Fibroblast of skin of left quadriceps (primary cell): ENCODE measurements at regions not wholly inside any gene's neighbourhood (a gene's known extent, or its start where the extent isn't known, plus 50 kb on each side); places are given as distances from the start of the nearest gene placed in this dataset.
"Not testable (repeated sequence)": the region's sequence is repeated elsewhere in the genome, so short reads cannot be mapped to it uniquely, and the experiment has no call there.

Experiments
- DNase-seq, 2 experiments: peaks; one replicate each; pipeline ENCODE4 v3.0.0-alpha.2; 2013; ENCODE audit warnings: low read depth in 2 of 2

DNA sequence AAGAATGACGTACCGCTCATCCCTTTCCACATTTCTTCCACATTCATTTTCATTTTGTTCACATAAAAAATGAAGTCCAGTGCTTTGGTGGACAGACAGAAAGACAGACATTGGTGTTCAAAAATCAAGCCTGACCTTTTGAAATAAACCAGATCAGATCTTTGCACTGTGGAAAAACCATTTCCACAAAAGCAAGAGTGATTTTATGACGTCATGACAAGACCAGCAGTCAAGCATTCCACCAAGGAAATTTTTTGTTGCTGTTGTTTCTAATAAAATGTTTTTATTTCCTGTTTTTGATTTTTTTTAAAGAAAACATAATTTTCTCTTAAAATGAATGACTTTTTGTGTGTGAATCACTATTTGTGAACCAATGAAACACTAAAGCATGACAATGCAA is 350.0 kb downstream of the KCNJ2 start:
- DNase-seq = no peak

DNA sequence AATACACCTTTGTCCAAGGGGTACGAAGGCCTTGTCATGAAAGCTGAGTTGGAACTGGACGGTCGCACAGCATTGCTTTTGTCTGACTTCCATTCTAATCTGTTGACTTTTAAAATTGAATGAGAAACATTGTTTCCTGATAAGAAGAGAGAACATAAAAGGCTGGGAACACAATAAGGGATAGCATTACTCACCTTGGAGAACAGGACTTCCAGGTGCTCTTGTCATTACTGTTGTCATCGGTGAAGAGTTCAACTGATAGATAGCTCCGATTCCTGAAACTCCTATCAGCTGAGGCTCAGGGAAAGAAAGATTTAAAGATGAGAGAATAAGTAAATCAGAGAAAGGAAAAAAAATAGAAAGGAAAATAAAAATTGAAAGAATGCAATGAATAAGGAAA is 351.1 kb downstream of the KCNJ2 start:
- no peak for DNase-seq

DNA sequence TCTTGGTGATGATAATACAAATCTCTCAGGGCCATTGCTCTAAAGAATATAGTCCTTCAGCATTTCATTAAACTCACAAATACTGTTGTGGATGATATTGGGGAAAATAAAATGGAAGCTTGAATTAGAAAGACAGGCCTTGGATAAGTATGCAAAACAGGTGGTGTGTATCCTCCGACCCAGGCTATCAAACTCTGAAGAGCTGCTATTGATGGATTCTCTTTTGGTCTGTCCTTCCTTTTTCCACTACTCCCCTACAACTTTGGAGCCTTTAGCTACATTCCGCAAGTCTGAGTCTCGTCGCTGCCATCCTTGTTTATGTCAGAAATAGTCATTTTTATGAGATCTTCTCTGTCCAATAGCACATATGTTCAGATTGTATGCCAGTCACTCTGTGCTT is 351.6 kb downstream of the KCNJ2 start:
- DNase-seq = no peak

DNA sequence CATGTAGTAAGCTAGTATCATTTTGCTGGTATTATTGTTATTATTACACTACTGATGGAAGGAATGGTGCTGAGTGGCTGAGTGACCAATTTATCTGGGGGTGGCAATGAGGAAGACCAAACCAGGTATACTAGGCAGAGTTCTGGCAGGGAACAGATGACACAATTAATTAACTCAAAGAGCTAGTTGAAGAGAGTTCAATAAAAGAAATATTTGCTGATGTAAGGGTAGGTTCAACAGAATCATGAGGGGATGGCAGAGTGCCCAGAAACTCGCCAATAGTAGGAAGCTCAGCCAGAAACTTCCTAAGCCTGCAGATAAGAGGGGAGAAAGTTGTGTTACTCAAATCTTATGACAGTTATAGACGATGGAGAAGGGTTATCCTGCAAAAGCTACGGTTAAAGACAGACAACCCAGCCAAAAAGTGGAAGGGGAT is 352.5 kb downstream of the KCNJ2 start:
- DNase-seq = no peak

DNA sequence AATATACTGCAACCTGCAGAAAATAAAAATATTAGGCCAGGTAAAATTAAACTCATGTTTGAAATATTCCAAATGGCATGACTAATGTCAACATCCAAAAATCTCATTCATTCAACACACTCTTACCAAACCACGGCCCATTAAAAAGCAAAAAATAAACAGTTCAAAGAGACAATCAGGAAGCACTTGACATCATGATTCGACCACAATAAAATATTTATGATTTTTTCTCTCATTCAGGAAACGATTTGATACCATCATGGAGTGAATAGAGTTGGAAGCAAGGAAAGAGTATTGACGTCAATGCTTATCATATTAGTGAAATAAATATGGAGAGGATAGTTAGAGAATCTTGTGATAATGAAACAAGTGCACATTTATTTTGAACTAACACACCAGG is 354.1 kb downstream of the KCNJ2 start:
- no peak for DNase-seq

DNA sequence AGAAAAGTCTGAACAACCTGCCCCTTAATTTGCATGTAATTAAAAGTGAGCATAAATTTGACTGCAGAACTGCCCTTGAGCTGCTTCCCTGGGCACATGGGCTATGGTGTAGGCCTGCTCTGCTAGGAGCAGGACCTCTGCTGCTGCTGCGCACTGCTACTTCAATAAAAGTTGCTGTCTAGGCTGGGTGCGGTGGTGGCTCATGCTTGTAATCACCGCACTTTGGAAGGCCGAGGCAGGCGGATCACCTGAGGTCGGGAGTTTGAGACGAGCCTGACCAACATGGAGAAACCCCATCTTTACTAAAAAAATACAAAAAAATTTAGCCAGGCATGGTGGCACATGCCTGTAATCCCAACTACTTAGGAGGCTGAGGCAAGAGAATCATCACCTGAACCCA is 355.7 kb downstream of the KCNJ2 start:
- DNase-seq = not testable (repeated sequence)

DNA sequence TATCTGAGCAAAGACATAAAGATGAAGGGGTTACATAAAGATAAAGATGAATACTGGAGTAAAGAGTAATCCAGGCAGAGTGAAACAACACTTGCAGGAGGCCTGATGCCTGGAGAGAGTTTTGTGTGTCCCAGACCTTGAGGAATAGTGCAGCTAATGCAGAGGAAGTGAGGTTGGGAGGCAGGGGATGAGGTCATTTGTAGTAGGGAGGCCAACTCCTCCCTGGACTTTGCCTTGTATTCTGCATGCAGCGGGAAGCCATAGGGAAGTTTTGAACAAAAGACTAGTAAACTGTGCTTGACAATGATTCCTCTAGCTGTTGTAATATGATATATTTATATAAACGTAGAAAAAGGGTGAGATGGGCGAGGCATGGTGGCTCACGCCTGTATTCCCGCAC is 356.6 kb downstream of the KCNJ2 start:
- DNase-seq = no peak

DNA sequence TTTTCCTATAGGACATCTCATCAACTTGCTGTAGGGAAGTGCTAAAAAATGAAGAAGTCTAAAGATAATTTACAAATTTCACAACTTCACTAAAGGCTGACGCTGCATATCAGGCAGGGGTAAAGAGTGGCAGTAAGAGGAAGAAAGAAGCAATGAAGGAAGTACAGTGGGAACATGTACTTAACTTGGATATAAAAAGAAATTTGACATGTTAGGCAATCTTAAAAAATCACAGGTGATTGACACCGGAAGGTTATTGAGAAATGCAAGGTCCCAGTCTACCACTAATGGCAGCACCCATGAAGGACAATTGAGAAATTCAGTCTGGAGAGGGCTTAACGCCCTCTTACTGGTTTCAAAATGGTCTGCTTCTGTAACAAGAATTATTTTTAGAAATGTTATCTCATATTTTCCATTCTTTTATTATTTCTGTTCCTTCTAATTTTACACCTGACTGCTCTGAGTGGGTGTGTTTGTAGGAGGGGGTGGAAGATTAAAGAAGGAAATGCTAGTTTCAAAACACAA is 358.1 kb downstream of the KCNJ2 start:
- DNase-seq = no peak

DNA sequence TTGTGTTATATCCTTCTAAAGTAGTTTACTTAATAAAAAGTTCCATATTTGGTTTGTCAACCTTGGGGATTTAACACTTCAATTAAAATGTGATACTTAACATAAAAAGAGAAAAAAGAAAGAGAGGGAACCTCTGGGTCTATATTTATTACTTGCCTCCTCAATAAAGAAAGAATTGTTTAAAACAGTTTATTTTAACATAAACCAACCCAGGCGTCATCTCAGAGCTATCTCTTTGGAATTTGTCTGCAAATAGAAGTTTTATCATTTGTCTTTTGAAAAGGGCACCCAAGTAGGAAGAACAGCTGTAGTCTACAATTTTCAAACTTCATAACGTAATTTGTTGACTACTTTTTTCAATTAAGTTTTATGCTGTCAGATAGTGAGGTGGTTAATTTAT is 364.1 kb downstream of the KCNJ2 start:
- DNase-seq = no peak

DNA sequence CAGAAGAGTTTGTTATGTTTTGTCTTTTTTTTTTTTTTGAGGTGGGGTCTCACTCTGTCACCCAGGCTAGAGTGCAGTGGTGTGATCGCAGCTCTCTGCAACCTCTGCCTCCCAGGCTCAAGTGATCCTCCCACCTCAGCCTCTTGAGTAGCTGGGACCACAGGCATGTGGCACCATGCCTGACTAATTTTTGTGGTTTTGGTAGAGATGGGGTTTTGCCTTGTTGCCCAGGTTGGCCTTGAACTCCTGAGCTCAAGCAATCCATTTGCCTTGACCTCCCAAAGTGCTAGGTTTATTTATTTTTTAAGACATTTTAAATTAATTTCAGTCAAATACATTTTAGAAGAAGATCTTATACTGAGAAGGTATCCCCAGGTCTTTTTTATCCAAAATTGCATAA is 366.7 kb downstream of the KCNJ2 start:
- no peak for DNase-seq

DNA sequence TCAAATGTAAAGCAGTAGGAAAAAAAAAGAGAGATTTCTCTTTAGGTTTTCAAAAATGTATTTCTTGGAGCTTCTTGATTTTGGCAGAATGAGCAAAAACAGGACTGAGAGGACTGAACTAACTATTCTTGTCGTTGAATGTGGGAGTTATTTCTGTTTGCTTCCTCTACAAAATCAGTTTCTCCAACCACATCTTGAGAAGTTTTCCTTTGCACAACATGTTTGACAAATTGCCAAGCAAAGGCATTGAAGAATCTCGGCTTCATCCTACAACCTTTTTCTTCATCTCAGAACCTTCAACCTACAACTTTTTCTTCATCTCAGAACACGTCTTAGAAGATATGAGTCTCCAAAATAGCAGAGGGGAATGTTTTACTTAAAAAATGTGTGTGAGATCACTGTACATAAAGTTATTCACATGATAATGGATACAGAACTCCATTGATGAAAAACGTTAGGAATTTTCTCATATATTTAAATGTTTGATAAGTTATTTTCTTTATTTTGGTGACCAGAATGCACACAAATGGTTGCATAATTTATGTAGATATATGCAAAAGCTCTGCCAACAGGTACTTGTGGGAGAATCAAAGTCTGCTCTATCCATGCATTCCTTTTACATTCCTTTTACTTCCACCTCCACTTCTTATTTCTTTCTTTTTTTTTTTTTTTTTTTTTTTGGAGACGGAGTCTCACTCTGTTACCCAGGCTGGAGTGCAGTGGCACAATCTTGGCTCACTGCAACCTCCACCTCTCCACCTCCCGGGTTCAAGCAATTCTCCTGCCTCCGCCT is 370.0 kb downstream of the KCNJ2 start:
- no peak for DNase-seq

DNA sequence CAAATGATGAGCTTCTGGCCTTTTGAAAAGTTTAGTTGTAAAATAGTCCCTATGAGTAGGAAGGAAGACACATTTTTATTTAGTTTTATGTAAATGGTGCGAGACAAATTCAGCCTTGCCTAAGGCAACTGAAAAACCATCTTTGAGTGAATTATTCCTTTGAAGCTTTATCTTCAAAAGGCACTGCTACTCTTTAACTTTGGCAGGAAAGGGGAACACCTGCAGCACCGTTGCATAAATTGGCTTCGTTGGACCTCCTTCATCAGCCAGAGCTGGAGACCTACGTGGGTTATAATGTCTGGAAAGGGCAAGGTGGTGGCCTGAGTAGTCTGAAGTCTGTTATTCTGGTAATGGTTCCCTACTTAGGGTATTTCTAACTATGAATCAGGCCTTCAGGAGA is 373.5 kb downstream of the KCNJ2 start:
- no peak for DNase-seq

DNA sequence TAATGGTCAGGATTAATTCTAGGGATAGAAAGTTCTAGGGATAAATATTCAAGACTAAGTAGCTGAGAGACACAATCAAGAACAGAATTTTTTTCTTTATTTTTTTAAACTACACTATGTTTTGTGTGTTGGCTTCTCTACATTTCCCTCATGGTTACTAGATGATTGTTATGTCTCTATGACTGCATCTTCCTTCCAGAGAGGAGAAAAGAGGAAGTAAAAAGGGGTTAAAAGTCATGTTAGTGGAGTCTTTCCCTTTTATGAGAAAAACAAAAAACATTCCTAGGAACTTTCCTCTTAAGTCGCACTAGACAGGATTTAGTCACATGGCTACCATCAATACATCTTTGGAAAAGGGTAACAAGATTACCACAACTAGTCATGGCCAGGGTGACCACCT is 375.0 kb downstream of the KCNJ2 start:
- no peak for DNase-seq

DNA sequence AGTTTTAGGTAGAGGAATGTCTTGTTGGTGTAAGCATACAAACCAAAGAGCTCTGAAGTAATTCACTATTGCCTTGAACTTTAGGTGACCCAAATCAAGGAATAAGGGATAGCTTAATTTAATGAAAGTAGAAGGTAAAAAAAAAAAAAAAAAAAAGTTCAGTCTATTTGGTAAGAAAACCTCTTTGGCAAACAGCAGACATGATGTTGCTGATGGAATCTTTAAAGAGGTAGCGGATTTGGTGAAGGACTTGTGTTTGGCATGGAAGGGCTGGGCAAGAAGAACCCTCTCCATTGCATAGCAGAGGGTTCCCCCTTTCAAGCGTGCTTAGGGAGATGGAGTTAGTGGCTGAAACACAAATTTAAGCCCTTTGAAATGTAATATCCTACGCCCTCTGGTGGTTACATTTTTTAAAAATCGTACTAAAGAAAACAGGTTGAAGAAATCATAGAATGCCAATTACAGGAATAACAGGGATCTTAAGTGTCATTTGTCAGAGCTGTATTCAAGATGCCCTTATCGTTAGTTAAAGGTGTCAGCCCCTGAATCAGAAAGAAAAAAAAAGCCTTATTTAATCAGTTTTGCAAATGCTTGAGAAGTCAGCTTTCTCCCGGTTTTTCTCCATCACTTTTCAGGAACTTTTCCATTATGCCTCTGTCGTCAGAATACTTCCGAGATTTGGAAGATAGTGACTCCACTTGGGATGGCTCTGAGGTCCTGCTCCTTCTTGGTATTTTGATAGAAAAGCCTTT is 383.1 kb downstream of the KCNJ2 start:
- peak; percentile 4 to 15 for DNase-seq

DNA sequence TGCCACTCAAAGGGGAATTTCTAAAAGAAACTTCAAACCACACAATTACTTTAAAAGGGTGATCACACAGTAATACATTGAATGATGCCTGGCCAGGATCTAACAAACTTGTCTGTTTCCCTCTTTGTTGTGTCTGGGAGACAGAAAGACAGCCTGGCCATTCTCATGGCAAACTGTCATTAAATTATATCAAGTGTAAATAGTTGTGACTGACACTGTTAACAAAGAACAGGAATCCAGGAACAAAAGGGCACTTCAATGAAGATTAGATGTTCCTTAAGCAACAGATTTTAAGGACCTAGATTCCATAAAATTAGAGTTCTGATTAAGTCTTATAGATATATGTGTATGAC is 383.6 kb downstream of the KCNJ2 start:
- no peak for DNase-seq

DNA sequence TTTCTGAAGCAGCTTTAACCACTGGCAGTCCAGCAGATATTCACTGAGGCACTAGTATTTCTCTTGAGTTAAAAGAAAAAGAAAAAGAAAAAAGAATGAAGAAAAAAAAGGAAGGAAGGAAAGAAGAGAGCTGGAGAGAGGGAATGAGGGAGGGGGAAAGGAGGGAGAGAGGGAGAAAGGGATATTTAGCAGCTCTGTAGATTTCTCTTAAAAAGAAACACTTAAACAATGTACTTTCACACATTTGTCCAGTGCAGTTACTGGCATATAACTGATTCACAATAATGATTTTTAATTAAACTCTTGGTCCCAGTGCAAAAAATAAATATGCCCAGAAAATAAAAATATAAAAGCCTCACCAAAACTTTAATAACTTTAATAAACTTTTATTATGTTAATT is 386.4 kb downstream of the KCNJ2 start:
- no peak for DNase-seq

DNA sequence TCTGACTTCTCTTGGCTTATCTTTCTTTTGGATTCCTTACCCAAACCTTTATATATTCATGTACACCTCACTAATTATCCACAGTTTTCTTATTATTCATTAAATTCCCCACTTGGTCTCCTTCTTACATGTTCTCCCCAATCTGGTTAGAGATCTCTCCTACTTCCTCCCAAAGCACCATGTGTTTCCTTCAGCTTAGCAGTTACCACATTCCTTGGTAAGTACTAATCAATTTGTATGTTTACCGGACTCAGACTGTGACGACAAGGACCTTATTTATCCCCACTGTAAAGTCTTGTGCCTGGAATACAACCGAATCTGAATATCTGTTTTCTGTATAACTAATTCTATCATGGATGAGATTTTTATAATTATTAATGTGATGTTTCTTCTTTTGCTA is 389.5 kb downstream of the KCNJ2 start:
- no peak for DNase-seq

DNA sequence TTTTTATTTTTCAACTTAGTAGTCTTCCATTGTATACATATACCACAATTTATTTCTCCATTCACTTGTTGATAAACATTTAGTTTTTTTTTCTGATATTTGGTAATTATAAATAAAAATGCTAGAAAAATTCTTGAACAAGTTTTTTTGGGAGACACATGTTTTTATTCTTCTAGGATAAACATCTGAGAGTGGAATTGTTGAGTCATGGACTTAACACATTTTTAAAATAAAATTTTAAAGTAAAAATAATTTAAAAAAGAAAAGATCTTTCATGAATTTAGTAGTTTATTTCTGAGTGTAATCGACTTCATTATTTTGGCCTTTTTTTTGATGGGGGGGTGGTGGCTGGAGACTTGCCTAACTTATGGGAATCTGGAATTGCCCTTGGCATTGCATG is 391.1 kb downstream of the KCNJ2 start:
- DNase-seq = no peak

DNA sequence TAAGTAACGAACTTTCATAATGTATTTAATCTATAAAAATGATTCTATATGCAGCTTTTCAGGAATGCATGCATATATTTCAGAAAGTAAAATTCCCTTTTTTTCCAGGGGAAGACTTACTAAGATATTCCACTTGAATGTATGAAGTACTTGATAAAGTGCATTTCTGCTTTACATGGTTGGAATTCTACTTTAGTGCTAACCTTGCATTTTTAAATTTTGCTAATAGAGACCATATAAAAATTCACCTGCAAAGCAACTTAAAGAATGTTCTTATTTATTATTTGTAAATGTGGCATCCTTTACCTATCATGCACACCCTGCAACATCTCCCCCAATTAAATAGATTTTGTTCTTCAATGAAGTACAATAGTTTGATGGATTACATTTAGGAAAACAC is 392.8 kb downstream of the KCNJ2 start:
- DNase-seq = no peak

DNA sequence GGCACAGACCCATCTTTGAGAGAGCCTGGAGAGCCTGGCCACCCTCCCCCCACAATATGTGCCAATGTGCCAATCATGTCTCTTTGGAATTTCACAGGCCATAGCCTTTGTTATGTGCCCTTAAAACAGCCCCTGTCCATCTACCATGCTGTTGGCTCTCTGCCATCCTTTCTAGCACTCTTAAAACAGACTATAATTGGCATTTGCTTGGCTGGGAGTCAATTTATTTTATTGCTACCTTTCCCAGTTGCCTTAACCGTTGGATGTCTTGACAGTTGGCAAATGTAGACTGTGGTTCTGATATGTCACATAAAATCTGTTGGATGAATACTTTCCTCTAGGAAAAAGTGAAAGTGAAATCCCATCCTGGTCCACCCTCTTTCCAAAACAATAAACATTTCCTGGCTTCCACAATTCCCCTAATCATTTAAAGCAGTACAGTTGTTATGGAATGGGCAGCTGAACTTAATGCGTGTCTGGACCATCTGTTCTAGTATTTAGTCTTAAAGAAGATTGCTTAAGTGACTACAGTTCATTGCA is 394.0 kb downstream of the KCNJ2 start:
- DNase-seq = no peak

DNA sequence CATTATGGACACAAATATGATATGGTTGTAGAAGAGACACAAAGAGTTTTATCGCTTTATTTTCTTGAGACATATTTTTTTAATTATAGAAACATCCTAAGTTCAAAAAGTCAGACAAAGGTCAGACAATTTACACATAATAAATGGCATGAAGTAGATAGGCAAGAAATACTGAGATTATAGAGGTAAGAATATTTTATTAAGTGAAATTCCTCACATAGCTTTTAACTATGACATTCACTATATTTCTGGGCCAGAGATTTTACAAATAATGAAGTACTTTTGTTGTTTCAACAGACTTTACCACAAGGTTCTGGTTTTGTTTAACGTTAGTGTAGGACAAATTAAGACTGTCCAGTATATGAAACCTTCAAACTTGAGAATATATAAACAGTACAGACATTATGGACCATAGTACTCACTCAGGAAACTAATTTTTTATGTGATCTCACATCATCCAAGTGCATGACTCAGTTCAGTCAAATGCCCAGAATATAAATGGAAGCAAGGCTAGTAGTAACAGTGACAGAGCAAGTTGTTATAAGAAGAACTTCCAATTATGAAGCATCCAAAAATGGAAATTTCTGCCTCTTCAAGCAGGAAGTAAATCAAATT is 394.8 kb downstream of the KCNJ2 start:
- DNase-seq = no peak

DNA sequence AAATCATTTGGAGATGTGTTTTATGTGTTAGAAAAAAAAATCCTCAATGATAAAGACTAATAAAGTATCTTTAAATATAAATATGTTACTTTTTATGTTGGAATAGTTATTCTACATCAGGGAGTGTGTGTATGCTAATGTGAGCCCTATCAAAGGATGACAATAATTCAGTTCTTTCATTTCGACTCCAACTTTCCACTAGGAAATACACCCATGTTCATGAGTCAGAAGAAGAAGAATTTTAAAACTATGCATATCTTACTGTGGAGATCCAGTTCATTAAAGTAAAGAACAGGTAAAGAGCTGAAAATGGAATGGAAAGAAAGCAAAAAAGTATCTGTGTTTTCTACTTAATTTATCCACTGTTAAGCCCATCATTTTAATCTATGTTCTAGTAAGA is 399.8 kb downstream of the KCNJ2 start:
- DNase-seq = no peak

DNA sequence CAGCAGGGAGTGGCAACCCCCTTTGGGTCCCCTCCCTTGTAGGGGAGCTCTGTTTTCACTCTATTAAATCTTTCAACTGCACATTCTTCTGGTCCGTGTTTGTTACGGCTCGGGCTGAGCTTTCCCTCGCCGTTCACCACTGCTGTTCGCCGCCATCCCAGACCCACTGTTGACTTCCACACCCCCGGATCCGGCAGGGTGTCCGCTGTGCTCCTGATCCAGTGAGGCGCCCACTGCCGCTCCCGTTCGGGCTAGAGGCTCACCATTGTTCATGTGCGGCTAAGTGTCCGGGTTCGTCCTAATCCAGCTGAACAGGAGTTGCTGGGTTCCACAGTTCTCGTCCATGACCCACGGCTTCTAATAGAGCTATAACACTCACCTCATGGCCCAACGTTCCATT is 408.1 kb downstream of the KCNJ2 start:
- DNase-seq = no peak
